Spinal cord (tissue), 9 donors: ENCODE measurements at regions not wholly inside any gene's neighbourhood (a gene's known extent, or its start where the extent isn't known, plus 50 kb on each side); places are given as distances from the start of the nearest gene placed in this dataset.
"Not testable (repeated sequence)": the region's sequence is repeated elsewhere in the genome, so short reads cannot be mapped to it uniquely, and the experiment has no call there.

Experiments used
- DNase-seq, 6 donors: peaks; one replicate each; pipeline versions ENCODE4 v3.0.0 to v3.0.0-alpha.2; 2013 to 2015; ENCODE audit warnings: low spot score in 6 of 6, low read depth in 4 of 6
- H3K27ac ChIP-seq: one replicate; pipeline ENCODE4 v1.5.1; 2013; ENCODE audit warnings: low read depth, low read length, control low read depth
- H3K27me3 ChIP-seq: one replicate; pipeline ENCODE4 v1.6.1; 2013; ENCODE audit warnings: low read length; ENCODE audit not compliant: control insufficient read depth, insufficient read depth
- H3K36me3 ChIP-seq: one replicate; pipeline ENCODE4 v1.6.1; 2013; ENCODE audit warnings: low read length; ENCODE audit not compliant: control insufficient read depth, insufficient read depth
- H3K4me1 ChIP-seq: one replicate; pipeline ENCODE4 v1.6.1; 2013; ENCODE audit warnings: low read length; ENCODE audit not compliant: control insufficient read depth, insufficient read depth
- H3K4me3 ChIP-seq: one replicate; pipeline ENCODE4 v1.5.1; 2013; ENCODE audit warnings: low read depth, low read length, control low read depth
- H3K9me3 ChIP-seq: one replicate; pipeline ENCODE4 v1.6.1; 2013; ENCODE audit warnings: low read length; ENCODE audit not compliant: control insufficient read depth, insufficient read depth
- WGBS: methylation state at CpG from one replicate; pipeline ENCODE4 v1.1.5; 2013; ENCODE audit warnings: missing lambda C conversion rate; ENCODE audit not compliant: insufficient coverage; 5-methylcytosine and 5-hydroxymethylcytosine counted together
- donor health status: healthy.

DNA sequence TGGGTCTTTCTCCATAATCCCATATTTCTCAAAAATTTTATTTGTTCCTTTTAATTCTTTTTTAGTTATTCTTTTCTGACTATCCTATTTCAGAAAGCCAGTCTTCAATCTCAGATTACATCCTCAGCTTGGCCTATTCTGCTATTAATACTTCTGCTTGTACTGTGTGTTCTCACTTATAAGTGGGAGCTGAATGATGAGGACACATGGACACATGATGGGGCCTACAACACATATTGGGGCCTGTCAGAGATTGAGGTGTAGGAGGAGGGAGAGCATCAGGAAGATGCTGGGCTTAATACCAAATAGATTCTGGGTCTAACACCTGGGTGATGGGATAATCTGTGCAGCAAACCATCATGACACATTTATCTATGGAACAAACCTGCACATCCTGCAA is 82.3 kb downstream of the MAGEE1 start:
- Histone ChIP-seq H3K27me3 (no peaks in the 10 kb centered on the region), H3K27ac (no peak overlapping the region), H3K36me3 (no peaks in the 10 kb centered on the region), H3K4me3 (no peak overlapping the region), H3K4me1 (no peaks in the 10 kb centered on the region), H3K9me3 (peaks cover 3% of the 10 kb centered on the region)
- DNase-seq: no peak

DNA sequence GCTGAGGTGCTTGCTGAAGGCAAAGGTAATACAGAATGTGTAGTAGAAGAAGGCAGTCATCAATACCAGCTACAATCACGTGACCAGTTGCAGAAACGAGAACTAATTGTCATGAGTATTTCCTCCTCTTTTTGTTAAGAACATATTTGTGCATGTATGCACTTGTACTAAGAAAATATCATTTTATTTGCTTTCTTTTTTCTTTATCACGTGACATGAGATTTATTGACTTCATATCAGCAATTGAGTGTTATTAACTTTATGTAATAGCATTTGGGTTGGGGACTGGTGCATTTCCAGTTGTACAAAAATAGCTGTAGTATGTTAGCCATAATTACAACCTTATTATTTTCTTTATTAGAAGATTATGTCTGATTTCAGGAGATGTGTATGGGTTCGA is 90.0 kb downstream of the MAGEE1 start:
- Histone ChIP-seq H3K27ac (no peak overlapping the region), H3K4me1 (no peaks in the 10 kb centered on the region), H3K4me3 (no peak overlapping the region), H3K9me3 (peaks cover 6% of the 10 kb centered on the region), H3K36me3 (no peaks in the 10 kb centered on the region), H3K27me3 (no peaks in the 10 kb centered on the region)
- no peak for DNase-seq
- 42% methylated on average over 1 of the region's 4 CpGs for WGBS

DNA sequence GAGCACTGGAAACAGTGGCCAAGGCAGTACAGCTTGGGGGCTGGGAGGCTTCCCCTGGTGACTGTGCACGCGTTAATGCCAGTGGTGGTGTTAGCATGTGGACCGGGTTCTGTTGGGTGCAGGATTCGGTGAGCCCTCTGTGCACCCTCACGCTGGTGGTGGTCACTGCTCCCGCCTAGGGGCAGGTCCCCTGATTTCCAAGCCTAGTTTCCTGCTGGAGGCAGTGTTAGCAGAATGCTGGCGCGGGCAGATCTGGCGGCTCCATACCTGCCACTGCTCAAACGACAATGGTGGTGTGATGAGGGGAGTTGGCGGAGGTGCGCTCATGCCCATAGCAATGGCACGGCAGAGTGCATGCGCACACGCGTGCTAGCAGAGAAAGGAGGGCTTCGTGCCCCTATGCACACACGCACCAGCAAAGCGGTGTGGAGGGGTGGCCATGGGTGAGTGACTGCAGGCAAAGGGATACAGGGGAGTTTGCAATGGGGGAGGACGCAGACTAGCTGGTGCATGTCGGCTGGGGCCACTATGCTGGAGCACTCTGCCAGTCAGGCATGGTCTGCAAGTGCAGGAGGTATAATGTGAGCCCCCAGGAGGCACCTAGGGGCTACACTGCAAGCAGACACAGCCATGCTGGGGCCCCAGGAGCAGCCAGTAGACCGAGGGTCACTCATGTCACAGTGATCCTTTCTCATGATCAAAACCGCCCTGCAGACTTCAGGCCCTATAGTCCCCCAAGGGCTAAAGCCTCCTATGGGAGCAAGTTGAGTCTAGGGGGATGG is 93.0 kb downstream of the MAGEE1 start:
- no peaks in the 10 kb centered on the region for H3K36me3 ChIP-seq
- no peak overlapping the region for H3K4me3 ChIP-seq
- H3K27me3 ChIP-seq: no peaks in the 10 kb centered on the region
- 84% methylated on average over 21 of the region's 23 CpGs for WGBS
- no peak for DNase-seq
- no peaks in the 10 kb centered on the region for H3K4me1 ChIP-seq
- peaks cover 3% of the 10 kb centered on the region for H3K9me3 ChIP-seq
- no peak overlapping the region for H3K27ac ChIP-seq

DNA sequence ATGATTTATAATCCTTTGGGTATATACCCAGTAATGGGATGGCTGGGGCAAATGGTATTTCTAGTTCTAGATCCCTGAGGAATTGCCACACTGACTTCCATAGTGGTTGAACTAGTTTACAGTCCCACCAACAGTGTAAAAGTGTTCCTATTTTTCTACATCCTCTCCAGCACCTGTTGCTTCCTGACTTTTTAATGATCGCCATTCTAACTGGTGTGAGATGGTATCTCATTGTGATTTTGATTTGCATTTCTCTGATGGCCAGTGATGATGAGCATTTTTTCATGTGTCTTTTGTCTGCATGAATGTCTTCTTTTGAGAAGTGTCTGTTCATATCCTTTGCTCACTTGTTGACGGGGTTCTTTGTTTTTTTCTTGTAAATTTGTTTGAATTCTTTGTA is 108.2 kb downstream of the MAGEE1 start:
- H3K36me3 ChIP-seq, H3K4me1 ChIP-seq, H3K4me3 ChIP-seq, H3K27me3 ChIP-seq, H3K9me3 ChIP-seq, H3K27ac ChIP-seq, DNase-seq: not testable (repeated sequence)
- no CpG with 5 or more reads among the region's 2 CpGs for WGBS

DNA sequence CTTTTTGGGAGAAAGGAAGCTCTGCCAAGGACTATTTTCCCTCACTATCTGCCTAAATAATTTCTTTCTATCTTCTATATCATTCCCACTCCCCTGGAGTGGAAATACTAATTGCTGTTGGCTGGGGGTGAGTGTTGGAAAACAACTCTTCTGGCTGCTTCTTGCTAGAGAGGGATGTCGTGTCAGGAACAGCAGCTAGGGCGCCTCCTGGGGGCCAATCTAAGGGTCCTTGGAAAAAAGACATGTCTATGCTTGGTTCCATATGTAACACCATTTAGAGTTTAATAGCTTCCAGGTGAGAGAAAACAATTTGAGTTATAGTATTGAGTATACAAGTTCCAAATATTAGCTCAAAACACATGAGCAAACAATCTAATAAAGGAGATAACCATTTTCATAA is 111.3 kb downstream of the MAGEE1 start:
- WGBS: no CpG with 5 or more reads among the region's 2 CpGs
- Histone ChIP-seq H3K4me1 (no peaks in the 10 kb centered on the region), H3K9me3 (peaks cover 2% of the 10 kb centered on the region), H3K36me3 (no peaks in the 10 kb centered on the region), H3K27ac (no peak overlapping the region), H3K4me3 (no peak overlapping the region), H3K27me3 (no peaks in the 10 kb centered on the region)
- no peak for DNase-seq

DNA sequence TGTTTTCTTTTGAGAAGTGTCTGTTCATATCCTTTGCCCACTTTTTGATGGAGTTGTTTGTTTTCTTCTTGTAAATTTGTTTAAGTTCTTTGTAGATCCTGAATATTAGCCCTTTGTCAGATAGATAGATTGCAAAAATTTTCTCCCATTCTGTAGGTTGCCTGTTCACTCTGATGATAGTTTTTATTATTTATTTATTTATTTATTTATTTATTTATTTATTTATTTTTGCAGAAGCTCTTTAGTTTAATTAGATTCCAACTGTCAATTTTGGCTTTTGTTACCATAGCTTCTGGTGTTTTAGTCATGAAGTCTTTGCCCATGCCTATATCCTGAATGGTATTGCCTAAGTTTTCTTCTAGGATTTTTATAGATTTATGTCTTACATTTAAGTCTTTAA is 115.9 kb downstream of the MAGEE1 start:
- not testable (repeated sequence) for H3K4me3 ChIP-seq, H3K9me3 ChIP-seq, H3K36me3 ChIP-seq, H3K27me3 ChIP-seq, H3K4me1 ChIP-seq, H3K27ac ChIP-seq, DNase-seq

DNA sequence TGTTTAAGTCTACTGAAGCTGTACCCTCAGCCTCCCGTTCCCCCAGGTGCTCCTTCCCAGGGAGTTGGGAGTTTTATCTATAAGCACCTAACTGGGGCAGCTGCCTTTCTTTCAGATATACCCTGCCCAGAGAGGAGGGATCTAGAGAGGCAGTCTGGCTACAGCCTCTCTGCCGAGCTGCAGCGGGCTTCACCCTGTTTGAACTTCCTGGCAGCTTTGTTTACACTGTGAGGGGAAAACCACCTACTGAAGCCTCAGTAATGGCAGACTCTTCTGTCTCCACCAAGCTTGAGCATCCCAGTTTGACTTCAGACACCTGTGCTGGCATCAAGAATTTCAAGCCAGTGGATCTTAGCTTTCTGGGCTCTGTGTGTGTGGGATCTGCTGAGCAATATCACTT is 122.5 kb downstream of the MAGEE1 start:
- Histone ChIP-seq H3K4me1 (no peaks in the 10 kb centered on the region), H3K36me3 (no peaks in the 10 kb centered on the region), H3K9me3 (peaks cover 5% of the 10 kb centered on the region), H3K27ac (no peak overlapping the region), H3K27me3 (no peaks in the 10 kb centered on the region), H3K4me3 (no peak overlapping the region)
- DNase-seq: no peak
- WGBS: 82% methylated on average over 3 of the region's 3 CpGs

DNA sequence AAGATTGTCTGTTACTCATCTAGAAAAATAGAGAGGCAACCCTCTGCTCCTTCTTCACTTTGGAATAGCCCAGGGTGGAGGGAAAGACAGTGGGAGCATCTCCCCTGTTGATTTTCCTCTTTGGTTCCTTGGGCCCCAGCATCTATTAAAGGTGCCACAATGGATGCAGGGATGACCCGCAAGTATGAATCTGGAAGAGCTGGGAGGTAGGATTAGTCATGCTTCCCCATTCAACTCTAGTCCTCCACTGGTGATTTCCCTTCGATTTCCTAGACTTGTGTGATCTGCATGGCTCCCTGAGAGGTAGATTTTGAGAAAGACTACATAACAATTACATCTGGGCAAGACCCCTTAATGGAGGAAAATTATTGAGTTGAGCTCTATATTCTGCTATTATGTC is 127.8 kb downstream of the MAGEE1 start:
- no CpG with 5 or more reads among the region's 2 CpGs for WGBS
- Histone ChIP-seq H3K4me3 (no peak overlapping the region), H3K27ac (no peak overlapping the region), H3K36me3 (no peaks in the 10 kb centered on the region), H3K27me3 (no peaks in the 10 kb centered on the region), H3K4me1 (no peaks in the 10 kb centered on the region), H3K9me3 (peaks cover 10% of the 10 kb centered on the region)
- no peak for DNase-seq

DNA sequence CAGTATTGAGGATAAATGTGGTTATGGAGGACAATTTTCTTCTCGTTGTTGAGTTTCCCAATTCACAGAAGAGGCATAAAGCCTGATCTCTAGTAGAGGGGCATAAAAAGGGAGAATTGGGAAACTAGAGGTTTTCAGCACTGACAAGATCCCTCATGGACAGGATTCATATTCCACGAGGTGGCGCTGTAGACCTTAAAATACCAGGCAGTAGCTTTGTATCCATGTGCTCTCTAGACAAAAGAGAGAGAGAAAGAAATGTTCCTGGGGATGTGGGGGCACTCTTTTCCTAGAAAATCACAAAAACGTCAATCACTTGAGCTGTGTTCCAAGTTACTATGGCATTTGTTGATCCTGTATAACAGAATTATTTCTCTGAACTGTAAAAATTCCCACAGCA is 128.3 kb downstream of the MAGEE1 start:
- H3K4me1 ChIP-seq: no peaks in the 10 kb centered on the region
- H3K9me3 ChIP-seq: peaks cover 10% of the 10 kb centered on the region
- DNase-seq: peak in 1 of 6 donors; percentile 0
- no peak overlapping the region for H3K27ac ChIP-seq
- H3K27me3 ChIP-seq: no peaks in the 10 kb centered on the region
- no peak overlapping the region for H3K4me3 ChIP-seq
- H3K36me3 ChIP-seq: no peaks in the 10 kb centered on the region
- WGBS: 43% methylated on average over 1 of the region's 4 CpGs

DNA sequence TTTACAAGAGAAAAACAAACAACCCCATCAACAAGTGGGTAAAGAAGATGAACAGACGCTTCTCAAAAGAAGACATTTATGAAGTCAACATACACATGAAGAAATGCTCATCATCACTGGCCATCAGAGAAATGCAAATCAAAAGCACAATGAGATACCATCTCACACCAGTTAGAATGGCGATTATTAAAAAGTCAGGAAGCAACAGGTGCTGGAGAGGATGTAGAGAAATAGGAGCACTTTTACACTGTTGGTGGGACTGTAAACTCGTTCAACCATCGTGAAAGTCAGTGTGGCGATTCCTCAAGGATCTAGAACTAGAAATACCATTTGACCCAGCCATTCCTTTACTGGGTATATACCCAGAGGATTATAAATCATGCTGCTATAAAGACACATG is 137.3 kb downstream of the MAGEE1 start:
- not testable (repeated sequence) for H3K27me3 ChIP-seq, H3K27ac ChIP-seq, H3K36me3 ChIP-seq, H3K4me1 ChIP-seq, DNase-seq, H3K4me3 ChIP-seq, H3K9me3 ChIP-seq
- 40% methylated on average over 1 of the region's 5 CpGs for WGBS
